LNCaP clone FGC (cell line): ENCODE measurements at regions not wholly inside any gene's neighbourhood (a gene's known extent, or its start where the extent isn't known, plus 50 kb on each side); places are given as distances from the start of the nearest gene placed in this dataset.
"Not testable (repeated sequence)": the region's sequence is repeated elsewhere in the genome, so short reads cannot be mapped to it uniquely, and the experiment has no call there.

Source experiments
- DNase-seq: peaks from one replicate; pipeline ENCODE4 v3.0.0-alpha.2; 2011; ENCODE audit warnings: low read depth
- H3K4me3 ChIP-seq: 2 replicates; pipeline ENCODE4 v1.5.1; 2011; ENCODE audit warnings: mild to moderate bottlenecking, low read depth, low read length, control low read depth
- TF ChIP-seq, protein P1 (sequence below): IDR thresholded peaks from 2 replicates; pipeline ENCODE4 v1.5.1; 2012; ENCODE audit warnings: mild to moderate bottlenecking; ENCODE audit not compliant: control insufficient read depth, insufficient read depth; ENCODE audit errors: extremely low read depth

GRCh38 chr9:20243841-20244240 lies 378.5 kb downstream of the MLLT3 start:
- TF ChIP-seq, protein P1, sequence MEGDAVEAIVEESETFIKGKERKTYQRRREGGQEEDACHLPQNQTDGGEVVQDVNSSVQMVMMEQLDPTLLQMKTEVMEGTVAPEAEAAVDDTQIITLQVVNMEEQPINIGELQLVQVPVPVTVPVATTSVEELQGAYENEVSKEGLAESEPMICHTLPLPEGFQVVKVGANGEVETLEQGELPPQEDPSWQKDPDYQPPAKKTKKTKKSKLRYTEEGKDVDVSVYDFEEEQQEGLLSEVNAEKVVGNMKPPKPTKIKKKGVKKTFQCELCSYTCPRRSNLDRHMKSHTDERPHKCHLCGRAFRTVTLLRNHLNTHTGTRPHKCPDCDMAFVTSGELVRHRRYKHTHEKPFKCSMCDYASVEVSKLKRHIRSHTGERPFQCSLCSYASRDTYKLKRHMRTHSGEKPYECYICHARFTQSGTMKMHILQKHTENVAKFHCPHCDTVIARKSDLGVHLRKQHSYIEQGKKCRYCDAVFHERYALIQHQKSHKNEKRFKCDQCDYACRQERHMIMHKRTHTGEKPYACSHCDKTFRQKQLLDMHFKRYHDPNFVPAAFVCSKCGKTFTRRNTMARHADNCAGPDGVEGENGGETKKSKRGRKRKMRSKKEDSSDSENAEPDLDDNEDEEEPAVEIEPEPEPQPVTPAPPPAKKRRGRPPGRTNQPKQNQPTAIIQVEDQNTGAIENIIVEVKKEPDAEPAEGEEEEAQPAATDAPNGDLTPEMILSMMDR = no peak
- DNase-seq = no peak
- H3K4me3 ChIP-seq = no peak overlapping the region

GRCh38 chr9:20242510-20243189 lies 379.6 kb downstream of the MLLT3 start:
- DNase-seq = no peak
- TF ChIP-seq, protein P1 = no peak
- H3K4me3 ChIP-seq = no peak overlapping the region

DNA sequence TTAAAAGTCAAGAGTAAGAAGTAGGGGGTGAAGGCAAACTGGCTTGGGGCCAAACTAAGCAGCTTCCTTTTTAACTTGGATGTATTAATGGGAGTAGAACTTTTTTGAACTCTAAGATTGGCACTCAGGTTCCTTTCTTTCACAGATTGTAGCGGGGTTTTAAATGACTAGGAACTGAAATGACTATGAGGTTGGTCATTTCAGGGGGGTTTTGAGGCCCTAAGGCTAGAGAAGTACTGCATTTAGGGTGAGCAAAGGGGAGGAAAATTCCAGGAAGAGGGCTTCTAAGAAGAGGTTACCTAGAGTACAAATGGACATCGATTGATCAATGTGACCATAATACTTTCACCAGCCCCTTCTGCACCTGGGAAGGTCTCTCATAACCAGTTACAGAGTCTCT lies 381.8 kb downstream of the MLLT3 start:
- TF ChIP-seq, protein P1 = no peak
- no peak for DNase-seq
- no peak overlapping the region for H3K4me3 ChIP-seq

DNA sequence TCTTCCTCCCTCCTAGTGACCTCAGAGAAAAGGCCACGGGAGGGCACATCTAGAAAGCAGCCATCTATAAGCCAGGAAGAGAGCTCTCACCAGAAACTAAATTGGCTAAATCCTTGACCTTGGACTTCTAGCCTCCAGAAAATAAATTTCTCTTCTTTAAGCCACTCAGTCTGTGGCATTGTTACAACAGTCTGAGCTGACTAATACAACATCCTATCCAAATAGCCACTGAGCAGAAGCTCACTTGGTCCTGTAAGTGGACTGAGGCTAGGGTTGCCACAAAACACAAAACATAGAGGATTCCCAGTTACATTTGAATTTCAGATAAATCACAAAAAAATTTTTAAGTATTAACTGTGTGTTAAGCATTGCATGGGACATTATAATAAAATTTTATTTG lies 383.4 kb downstream of the MLLT3 start:
- no peak for DNase-seq
- TF ChIP-seq, protein P1 = no peak
- H3K4me3 ChIP-seq = no peak overlapping the region

DNA sequence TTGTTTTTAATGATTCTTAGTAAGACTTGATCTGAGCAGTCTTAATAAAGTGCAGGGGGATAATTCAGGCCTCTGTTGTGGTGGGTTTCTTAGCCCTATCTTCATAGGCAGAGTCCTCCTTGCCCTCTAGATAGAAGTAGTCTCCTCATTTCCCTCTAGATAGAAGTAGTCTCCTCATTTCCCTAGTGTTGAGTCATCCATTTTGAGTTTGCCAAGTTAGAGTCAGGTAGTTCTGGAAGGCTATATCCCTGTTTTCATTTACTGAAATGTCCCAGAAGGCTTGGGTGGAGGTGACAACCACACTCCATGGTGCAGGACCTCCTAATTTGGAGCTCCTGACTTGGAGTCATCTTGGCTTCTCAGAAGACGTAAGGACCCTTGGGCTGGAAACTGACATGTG lies 384.6 kb downstream of the MLLT3 start:
- no peak for DNase-seq
- H3K4me3 ChIP-seq = no peak overlapping the region
- TF ChIP-seq, protein P1 = no peak

- no peak for DNase-seq
- no peak overlapping the region for H3K4me3 ChIP-seq
- TF ChIP-seq, protein P1 = no peak
These were observed 385.6 kb downstream of the MLLT3 start for GRCh38 chr9:20236676-20237075.

DNA sequence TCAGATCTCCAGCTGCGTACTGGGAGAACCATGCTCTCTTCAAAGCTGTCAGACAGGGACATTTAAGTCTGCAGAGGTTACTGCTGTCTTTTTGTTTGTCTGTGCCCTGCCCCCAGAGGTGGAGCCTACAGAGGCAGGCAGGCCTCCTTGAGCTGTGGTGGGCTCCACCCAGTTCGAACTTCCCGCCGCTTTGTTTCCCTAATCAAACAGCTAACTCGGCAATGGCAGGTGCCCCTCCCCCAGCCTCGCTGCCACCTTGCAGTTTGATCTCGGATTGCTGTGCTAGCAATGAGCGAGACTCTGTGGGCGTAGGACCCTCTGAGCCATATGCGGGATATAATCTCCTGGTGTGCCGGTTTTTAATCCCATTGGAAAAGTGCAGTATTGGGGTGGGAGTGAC lies 387.1 kb downstream of the MLLT3 start:
- H3K4me3 ChIP-seq, DNase-seq: not testable (repeated sequence)
